Renal cortical epithelial cell (primary cell): ENCODE measurements at regions not wholly inside any gene's neighbourhood (a gene's known extent, or its start where the extent isn't known, plus 50 kb on each side); places are given as distances from the start of the nearest gene placed in this dataset.
"Not testable (repeated sequence)": the region's sequence is repeated elsewhere in the genome, so short reads cannot be mapped to it uniquely, and the experiment has no call there.

Experiments
- DNase-seq: peaks from one replicate; pipeline ENCODE4 v3.0.0-alpha.2; 2011; ENCODE audit warnings: low read depth

- no peak for DNase-seq
These were observed 93.5 kb downstream of the NAB1 start for GRCh38 chr2:190742431-190742830.

GRCh38 chr2:190744041-190744440 is 95.2 kb downstream of the NAB1 start:
- DNase-seq = no peak

- no peak for DNase-seq
These were observed 98.3 kb downstream of the NAB1 start for GRCh38 chr2:190746971-190747761.

- DNase-seq = no peak
These were observed 100.1 kb downstream of the NAB1 start for GRCh38 chr2:190748966-190749365.

GRCh38 chr2:190755772-190756415 is 107.0 kb downstream of the NAB1 start:
- no peak for DNase-seq

GRCh38 chr2:190759749-190760213 is 110.9 kb downstream of the NAB1 start:
- DNase-seq = peak; percentile 97

GRCh38 chr2:190760353-190761150 is 111.7 kb downstream of the NAB1 start:
- DNase-seq = not testable (repeated sequence)

GRCh38 chr2:190761216-190761615 is 112.3 kb downstream of the NAB1 start:
- DNase-seq = not testable (repeated sequence)

- DNase-seq = no peak
These were observed 113.7 kb downstream of the NAB1 start for GRCh38 chr2:190762566-190762965.

GRCh38 chr2:190763100-190763499 is 114.2 kb downstream of the NAB1 start:
- no peak for DNase-seq

- DNase-seq = peak; percentile 83
These were observed 115.1 kb downstream of the NAB1 start for GRCh38 chr2:190763901-190764514.

GRCh38 chr2:190765386-190766173 is 115.0 kb upstream of the GLS start:
- DNase-seq = peak; percentile 96

GRCh38 chr2:190766174-190766572 is 114.4 kb upstream of the GLS start:
- DNase-seq = peak; percentile 47

GRCh38 chr2:190766595-190766994 is 114.0 kb upstream of the GLS start:
- DNase-seq = no peak

GRCh38 chr2:190767821-190768220 is 112.8 kb upstream of the GLS start:
- no peak for DNase-seq

- DNase-seq = no peak
These were observed 111.4 kb upstream of the GLS start for GRCh38 chr2:190769258-190769657.

- no peak for DNase-seq
These were observed 108.9 kb upstream of the GLS start for GRCh38 chr2:190771726-190772125.

GRCh38 chr2:190780594-190780993 is 100.0 kb upstream of the GLS start:
- DNase-seq = no peak

- peak; percentile 71 for DNase-seq
These were observed 98.9 kb upstream of the GLS start for GRCh38 chr2:190781604-190782198.

GRCh38 chr2:190782264-190782663 is 98.4 kb upstream of the GLS start:
- no peak for DNase-seq
